GM18498 (cell line): ENCODE measurements at regions not wholly inside any gene's neighbourhood (a gene's known extent, or its start where the extent isn't known, plus 50 kb on each side); places are given as distances from the start of the nearest gene placed in this dataset.

Source experiments
- ATAC-seq: cut with Tn5 transposase; IDR thresholded peaks from one replicate; pipeline ENCODE4 v1.9.1; 2021; ENCODE audit warnings: mild to moderate bottlenecking, moderate library complexity; ENCODE audit not compliant: unreplicated experiment

GRCh38 chr1:88265606-88266005 is 418.5 kb upstream of the PKN2 start:
- no peak for ATAC-seq

GRCh38 chr1:88266051-88266450 is 418.0 kb upstream of the PKN2 start:
- ATAC-seq: no peak

- no peak for ATAC-seq
Observed at GRCh38 chr1:88272216-88272615, 411.9 kb upstream of the PKN2 start.

GRCh38 chr1:88274431-88274830 is 409.6 kb upstream of the PKN2 start:
- no peak for ATAC-seq

- no peak for ATAC-seq
Observed at GRCh38 chr1:88275259-88275862, 408.7 kb upstream of the PKN2 start.

- no peak for ATAC-seq
Observed at GRCh38 chr1:88276163-88276562, 407.9 kb upstream of the PKN2 start.

GRCh38 chr1:88284066-88284465 is 400.0 kb upstream of the PKN2 start:
- ATAC-seq: no peak

GRCh38 chr1:88284666-88285366 is 399.3 kb upstream of the PKN2 start:
- no peak for ATAC-seq

- no peak for ATAC-seq
Observed at GRCh38 chr1:88286716-88287115, 397.4 kb upstream of the PKN2 start.

- ATAC-seq: no peak
Observed at GRCh38 chr1:88288571-88288970, 395.5 kb upstream of the PKN2 start.

GRCh38 chr1:88289401-88290102 is 394.5 kb upstream of the PKN2 start:
- no peak for ATAC-seq

- ATAC-seq: no peak
Observed at GRCh38 chr1:88291611-88292354, 392.3 kb upstream of the PKN2 start.

GRCh38 chr1:88293691-88294190 is 390.3 kb upstream of the PKN2 start:
- ATAC-seq: no peak

GRCh38 chr1:88296227-88296626 is 387.8 kb upstream of the PKN2 start:
- no peak for ATAC-seq

GRCh38 chr1:88296642-88297041 is 387.4 kb upstream of the PKN2 start:
- no peak for ATAC-seq

- no peak for ATAC-seq
Observed at GRCh38 chr1:88298506-88298905, 385.6 kb upstream of the PKN2 start.

- no peak for ATAC-seq
Observed at GRCh38 chr1:88300752-88301263, 383.3 kb upstream of the PKN2 start.

GRCh38 chr1:88302843-88303486 is 381.1 kb upstream of the PKN2 start:
- no peak for ATAC-seq

GRCh38 chr1:88311265-88311664 is 372.8 kb upstream of the PKN2 start:
- ATAC-seq: no peak

- no peak for ATAC-seq
Observed at GRCh38 chr1:88311907-88312306, 372.2 kb upstream of the PKN2 start.

GRCh38 chr1:88317396-88317795 is 366.7 kb upstream of the PKN2 start:
- no peak for ATAC-seq
